H9 (cell line): ENCODE measurements at regions not wholly inside any gene's neighbourhood (a gene's known extent, or its start where the extent isn't known, plus 50 kb on each side); places are given as distances from the start of the nearest gene placed in this dataset.

Experiments used
- DNase-seq: peaks from one replicate; pipeline ENCODE4 v3.0.0-alpha.2; 2017
- H2AFZ ChIP-seq: one replicate; pipeline ENCODE4 v1.6.1; 2013; ENCODE audit warnings: mild to moderate bottlenecking, low read length, control low read depth, moderate library complexity
- H2AK5ac ChIP-seq: 2 replicates; pipeline ENCODE4 v1.6.1; 2013; ENCODE audit warnings: low read length, control low read depth, mixed read lengths; ENCODE audit not compliant: insufficient read length
- H2BK120ac ChIP-seq: one replicate; pipeline ENCODE4 v1.6.1; 2013; ENCODE audit warnings: low read depth, mild to moderate bottlenecking, low read length, control low read depth, inconsistent platforms; ENCODE audit not compliant: poor library complexity, severe bottlenecking
- H2BK12ac ChIP-seq: 2 replicates; pipeline ENCODE4 v1.6.1; 2013; ENCODE audit warnings: low read length, control low read depth, mixed read lengths, low read depth; ENCODE audit not compliant: insufficient read length
- H2BK15ac ChIP-seq: 2 replicates; pipeline ENCODE4 v1.6.1; 2013; ENCODE audit warnings: low read depth, low read length, control low read depth
- H2BK20ac ChIP-seq: one replicate; pipeline ENCODE4 v1.6.1; 2013; ENCODE audit warnings: low read depth, mild to moderate bottlenecking, low read length, control low read depth, inconsistent platforms; ENCODE audit not compliant: poor library complexity, severe bottlenecking
- H2BK5ac ChIP-seq: 2 replicates; pipeline ENCODE4 v1.6.1; 2013; ENCODE audit warnings: low read length, control low read depth, mixed read lengths; ENCODE audit not compliant: insufficient read length
- H3K14ac ChIP-seq: 2 replicates; pipeline ENCODE4 v1.6.1; 2013; ENCODE audit warnings: low read length, control low read depth; ENCODE audit not compliant: insufficient read depth
- H3K18ac ChIP-seq: 2 replicates; pipeline ENCODE4 v1.6.1; 2013; ENCODE audit warnings: low read depth, mild to moderate bottlenecking, mixed read lengths, low read length, control low read depth; ENCODE audit not compliant: insufficient read length
- H3K23ac ChIP-seq: 2 replicates; pipeline ENCODE4 v1.6.1; 2013; ENCODE audit warnings: low read length, control low read depth, mixed read lengths, low read depth; ENCODE audit not compliant: insufficient read length
- H3K23me2 ChIP-seq: 2 replicates; pipeline ENCODE4 v1.6.1; 2013; ENCODE audit warnings: low read depth, mild to moderate bottlenecking, mixed read lengths, low read length, control low read depth; ENCODE audit not compliant: insufficient read length, poor library complexity, severe bottlenecking
- H3K27ac ChIP-seq: 2 replicates; pipeline ENCODE4 v1.5.1; 2013; ENCODE audit warnings: low read length, control low read depth, mixed read lengths, low read depth; ENCODE audit not compliant: insufficient read length
- H3K27me3 ChIP-seq: 2 replicates; pipeline ENCODE4 v1.6.1; 2013; ENCODE audit warnings: low read length, control low read depth, inconsistent platforms; ENCODE audit not compliant: insufficient read depth
- H3K4ac ChIP-seq: 2 replicates; pipeline ENCODE4 v1.6.1; 2013; ENCODE audit warnings: low read depth, mild to moderate bottlenecking, control low read depth, inconsistent platforms, low read length, moderate library complexity
- H3K4me1 ChIP-seq: 2 replicates; pipeline ENCODE4 v1.6.1; 2013; ENCODE audit warnings: low read length, control low read depth, inconsistent platforms; ENCODE audit not compliant: insufficient read depth
- H3K4me2 ChIP-seq: 2 replicates; pipeline ENCODE4 v1.6.1; 2013; ENCODE audit warnings: low read length, control low read depth, mixed read lengths; ENCODE audit not compliant: insufficient read length, insufficient read depth
- H3K56ac ChIP-seq: 2 replicates; pipeline ENCODE4 v1.6.1; 2013; ENCODE audit warnings: low read depth, mild to moderate bottlenecking, mixed read lengths, low read length, control low read depth; ENCODE audit not compliant: insufficient read length
- H3K79me1 ChIP-seq: 2 replicates; pipeline ENCODE4 v1.6.1; 2013; ENCODE audit warnings: low read depth, mild to moderate bottlenecking, moderate library complexity, low read length, control low read depth, inconsistent platforms; ENCODE audit not compliant: insufficient read depth, poor library complexity, severe bottlenecking
- H3K79me2 ChIP-seq: 2 replicates; pipeline ENCODE4 v1.6.1; 2013; ENCODE audit warnings: low read length, control low read depth, inconsistent platforms; ENCODE audit not compliant: insufficient read depth
- H3K9ac ChIP-seq: 2 replicates; pipeline ENCODE4 v1.6.1; 2013; ENCODE audit warnings: low read length, control low read depth, mixed read lengths; ENCODE audit not compliant: insufficient read length; ENCODE audit errors: extremely low read depth
- H3K9me3 ChIP-seq: one replicate; pipeline ENCODE4 v1.6.1; 2013; ENCODE audit warnings: low read depth, low read length, inconsistent platforms; ENCODE audit not compliant: control insufficient read depth
- H3T11ph ChIP-seq: one replicate; pipeline ENCODE4 v1.6.1; 2013; ENCODE audit warnings: mild to moderate bottlenecking, low read length, control low read depth, inconsistent platforms
- H4K20me1 ChIP-seq: one replicate; pipeline ENCODE4 v1.6.1; 2013; ENCODE audit not compliant: control insufficient read depth, insufficient read length, insufficient read depth
- H4K5ac ChIP-seq: 2 replicates; pipeline ENCODE4 v1.6.1; 2013; ENCODE audit warnings: low read depth, mild to moderate bottlenecking, mixed read lengths, low read length, control low read depth; ENCODE audit not compliant: insufficient read length
- H4K8ac ChIP-seq: replicated peaks from 2 replicates; pipeline ENCODE4 v1.6.1; 2013; ENCODE audit warnings: low read length, control low read depth, mixed read lengths, low read depth; ENCODE audit not compliant: insufficient read length
- H4K91ac ChIP-seq: 2 replicates; pipeline ENCODE4 v1.6.1; 2013; ENCODE audit warnings: low read depth, mild to moderate bottlenecking, moderate library complexity, mixed read lengths, low read length, control low read depth; ENCODE audit not compliant: insufficient read length
- H3K27ac Mint-ChIP-seq, 3 experiments: 2 replicates in 2 of 3; 3 replicates in 1 of 3; pipeline ENCODE4 v1.8.0; 2020 to 2021; ENCODE audit warnings: mixed read lengths in 3 of 3, mild to moderate bottlenecking in 1 of 3, moderate library complexity in 1 of 3
- H3K27me3 Mint-ChIP-seq: 2 replicates; pipeline ENCODE4 v1.8.0; 2021; ENCODE audit warnings: low read depth, mild to moderate bottlenecking, moderate library complexity, mixed read lengths
- H3K36me3 Mint-ChIP-seq, 3 experiments: 2 replicates in 2 of 3; 3 replicates in 1 of 3; pipeline ENCODE4 v1.8.0; 2020 to 2021; ENCODE audit warnings: low read depth in 3 of 3, mixed read lengths in 3 of 3; ENCODE audit not compliant: insufficient read depth in 1 of 3
- H3K4me1 Mint-ChIP-seq, 2 experiments: 2 replicates each; pipeline ENCODE4 v1.8.0; 2020; ENCODE audit warnings: mixed read lengths in 2 of 2
- H3K4me3 Mint-ChIP-seq, 2 experiments: 2 replicates in 1 of 2; 3 replicates in 1 of 2; pipeline ENCODE4 v1.8.0; 2020 to 2021; ENCODE audit warnings: mild to moderate bottlenecking in 2 of 2, mixed read lengths in 2 of 2, moderate library complexity in 1 of 2
- H3K9me3 Mint-ChIP-seq, 2 experiments: 2 replicates in 1 of 2; 3 replicates in 1 of 2; pipeline ENCODE4 v1.8.0; 2020; ENCODE audit warnings: mild to moderate bottlenecking in 2 of 2, mixed read lengths in 2 of 2, moderate library complexity in 1 of 2
- CTCF ChIP-seq: fragments of 200-600 bp; sonication (generic); conservative IDR thresholded peaks from 3 replicates; pipeline ENCODE4 v1.8.0; 2021; ENCODE audit warnings: antibody characterized with exemption, mild to moderate bottlenecking
- WGBS: extraction: QIAGEN DNeasy Blood & Tissue Kit; methylation state at CpG from one replicate; pipeline ENCODE4 v1.1.7; 2013; ENCODE audit warnings: missing lambda C conversion rate, low lambda C conversion rate, mixed read lengths; ENCODE audit not compliant: insufficient read length; ENCODE audit errors: extremely low coverage; 5-methylcytosine and 5-hydroxymethylcytosine counted together

DNA sequence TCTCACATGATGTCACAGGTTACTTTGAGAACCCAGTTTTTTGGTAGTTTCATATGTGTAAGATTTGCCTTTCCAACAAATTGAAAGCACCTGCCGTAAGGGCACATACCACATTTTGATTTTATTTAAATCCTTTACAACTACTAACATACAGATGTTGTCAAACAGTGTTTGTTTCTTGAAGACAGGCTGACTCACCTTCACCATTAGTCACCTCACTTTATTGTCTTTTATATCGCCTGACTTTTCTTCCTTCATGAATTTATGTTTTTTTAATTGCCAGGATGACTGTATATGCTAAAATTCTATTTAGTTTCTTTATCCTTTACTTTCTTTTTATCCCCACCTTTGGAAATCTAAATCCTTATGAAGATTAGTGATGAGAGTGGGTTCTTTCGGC is 886.7 kb downstream of the SUCLG1 start:
- TF ChIP-seq CTCF: no peak
- Mint-ChIP-seq H3K9me3 (no peaks in the 10 kb centered on the region), H3K4me3 (no peak overlapping the region), H3K4me1 (no peaks in the 10 kb centered on the region), H3K36me3 (no peaks in the 10 kb centered on the region), H3K27me3 (no peaks in the 10 kb centered on the region), H3K27ac (no peak overlapping the region)
- Histone ChIP-seq H3K23me2 (no peaks in the 10 kb centered on the region), H2AK5ac (no peak overlapping the region), H4K5ac (no peak overlapping the region), H3K27me3 (no peaks in the 10 kb centered on the region), H4K91ac (no peak overlapping the region), H3K14ac (no peak overlapping the region), H2BK5ac (no peak overlapping the region), H2BK20ac (no peak overlapping the region), H3K9ac (no peak overlapping the region), H4K20me1 (no peaks in the 10 kb centered on the region), H3K4ac (no peak overlapping the region), H3K79me2 (no peaks in the 10 kb centered on the region), H3K56ac (no peak overlapping the region), H3K4me2 (no peak overlapping the region), H3K79me1 (no peaks in the 10 kb centered on the region), H3K4me1 (no peaks in the 10 kb centered on the region), H3K9me3 (no peaks in the 10 kb centered on the region), H3K18ac (no peak overlapping the region), H2BK15ac (no peak overlapping the region), H3K23ac (no peak overlapping the region), H3K27ac (no peak overlapping the region), H2BK120ac (no peak overlapping the region), H2AFZ (no peak overlapping the region), H4K8ac (no peak overlapping the region), H2BK12ac (no peak overlapping the region), H3T11ph (no peak overlapping the region)
- WGBS: no CpG with 5 or more reads among the region's 3 CpGs
- DNase-seq: no peak
